ENCODE measurements at regions not wholly inside any gene's neighbourhood (a gene's known extent, or its start where the extent isn't known, plus 50 kb on each side); places are given as distances from the start of the nearest gene placed in this dataset.

- TF ChIP-seq CTCF (IDR thresholded peaks at IDR 0.05 in 4 of 5, conservative IDR thresholded peaks at IDR 0.05 in 1 of 5) = no peak
- no peak for TF ChIP-seq POLR2A (IDR thresholded peaks at IDR 0.05)
Measured at GRCh38 chr3:189117087-189117486, 54.7 kb upstream of the TPRG1 start.

All from gastrocnemius medialis (tissue), 4 donors.